HL-60 (cell line): ENCODE measurements at regions not wholly inside any gene's neighbourhood (a gene's known extent, or its start where the extent isn't known, plus 50 kb on each side); places are given as distances from the start of the nearest gene placed in this dataset.

Source experiments
- CTCF ChIP-seq: IDR thresholded peaks from one replicate; pipeline ENCODE4 v1.5.1; 2011; ENCODE audit warnings: low read length, control low read depth, inconsistent platforms; ENCODE audit not compliant: insufficient read depth
- GABPA ChIP-seq: IDR thresholded peaks from 2 replicates; pipeline ENCODE4 v1.6.1; 2012; ENCODE audit warnings: low read depth
- POLR2AphosphoS5 ChIP-seq: IDR thresholded peaks from 2 replicates; pipeline ENCODE4 v1.6.1; 2012; ENCODE audit warnings: low read depth
- REST ChIP-seq: IDR thresholded peaks from 2 replicates; pipeline ENCODE4 v1.6.1; 2012; ENCODE audit warnings: low read depth; ENCODE audit not compliant: insufficient replicate concordance

- TF ChIP-seq CTCF (no peak), POLR2AphosphoS5 (no peak), REST (no peak), GABPA (no peak)
Observed at GRCh38 chr2:120899771-120900170, 164.1 kb downstream of the GLI2 start.
